ENCODE measurements at regions not wholly inside any gene's neighbourhood (a gene's known extent, or its start where the extent isn't known, plus 50 kb on each side); places are given as distances from the start of the nearest gene placed in this dataset.

DNA sequence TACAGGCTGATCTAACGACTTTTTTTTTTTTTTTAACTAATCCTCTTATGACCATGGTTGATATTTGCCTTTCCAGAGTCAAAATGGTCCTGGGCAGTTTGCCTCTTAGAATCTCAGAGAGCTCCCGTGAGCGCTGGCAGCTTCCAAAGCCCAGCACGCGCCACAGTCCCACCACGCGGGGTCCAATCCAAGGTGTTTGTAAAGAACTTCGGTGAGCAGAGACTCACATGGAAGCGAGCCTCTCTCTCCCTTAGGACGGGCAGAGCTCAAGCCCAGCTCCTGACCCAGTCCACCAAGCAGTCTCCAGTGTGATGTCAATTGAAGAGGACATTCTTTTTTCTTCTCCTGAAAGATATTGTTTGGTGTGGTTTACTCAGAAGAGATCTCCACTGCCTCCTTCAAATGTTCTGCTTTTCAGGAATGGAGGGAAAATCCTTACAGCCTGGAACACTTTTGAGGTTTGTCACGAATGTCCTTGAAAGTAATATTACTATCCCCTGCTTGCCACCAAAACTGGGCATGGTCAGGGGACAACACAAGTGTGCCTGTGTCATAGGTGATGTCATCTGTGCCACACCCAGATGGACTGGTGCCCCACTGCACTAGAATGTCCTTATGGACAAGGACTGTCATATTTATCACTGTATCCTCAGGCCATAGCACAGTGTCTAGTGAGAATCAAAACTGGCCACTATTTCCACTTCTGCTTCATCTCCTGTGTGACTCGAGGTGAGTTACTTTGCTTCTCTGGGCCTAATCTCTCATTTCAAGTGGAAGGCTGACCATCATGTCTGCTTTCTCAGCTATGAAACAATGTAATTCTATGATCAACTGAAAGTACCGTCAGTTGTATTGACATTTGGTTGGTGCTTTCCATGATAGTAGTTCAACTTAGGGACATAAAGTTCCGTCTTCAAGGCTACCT, 97.4 kb upstream of the EDEM3 start:
- TF ChIP-seq CTCF (conservative IDR thresholded peaks at IDR 0.05 in 1 of 2, IDR thresholded peaks at IDR 0.05 in 1 of 2; ENCODE audit: low read depth in 1 of 2, low read length in 2 of 2) (no peak), EZH2 (IDR thresholded peaks at IDR 0.05; ENCODE audit: low read length, missing control alignments) (no peak)

Measured in fibroblast of lung (primary cell).